Stomach (tissue), 4 donors: ENCODE measurements at regions not wholly inside any gene's neighbourhood (a gene's known extent, or its start where the extent isn't known, plus 50 kb on each side); places are given as distances from the start of the nearest gene placed in this dataset.

ENCODE experiments used
- POLR2A ChIP-seq, 4 donors: fragments of 450-650 bp; IDR thresholded peaks; one replicate each; pipeline ENCODE4 v1.6.1; 2016; ENCODE audit warnings: antibody characterized with exemption in 4 of 4, control low read depth in 2 of 4, mild to moderate bottlenecking in 1 of 4, moderate library complexity in 1 of 4
- TF ChIP-seq, protein P1 (sequence below), 7 experiments: fragments of 450-650 bp in 4 of 7; fragments of 200-600 bp in 3 of 7; sonication (generic) in 3 of 7; IDR thresholded peaks; one replicate each; pipeline ENCODE4 v1.5.1; 2016 to 2019; ENCODE audit warnings: antibody characterized with exemption in 7 of 7, control low read depth in 2 of 7, mild to moderate bottlenecking in 1 of 7

DNA sequence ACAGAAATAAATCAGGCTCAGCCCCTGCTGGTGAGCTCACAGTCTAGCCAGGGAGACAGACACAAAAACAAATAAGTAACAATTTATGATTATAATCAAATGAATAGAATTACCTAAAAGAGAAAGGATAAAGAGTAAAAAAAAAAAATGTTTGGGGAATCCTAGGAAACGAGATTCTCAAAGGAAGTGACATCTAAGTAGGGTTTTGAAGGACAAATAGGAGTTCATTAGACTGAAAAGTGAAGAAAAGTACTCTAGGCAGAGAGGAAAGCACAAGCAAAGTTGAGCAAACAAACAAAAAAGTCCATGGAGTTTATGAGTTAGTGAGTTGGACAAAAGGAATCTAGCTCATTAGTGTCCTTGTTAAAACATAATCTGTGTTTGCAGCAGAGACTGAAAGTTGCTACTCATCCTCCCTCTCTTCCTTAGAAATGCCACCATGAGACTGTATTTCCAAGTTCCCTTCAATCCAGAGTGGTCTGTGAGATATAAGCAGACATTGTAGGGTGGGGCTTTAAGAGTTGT lies 145.6 kb downstream of the SPATA18 start:
- no peak for TF ChIP-seq POLR2A (IDR thresholded peaks at IDR 0.05)
- TF ChIP-seq, protein P1, sequence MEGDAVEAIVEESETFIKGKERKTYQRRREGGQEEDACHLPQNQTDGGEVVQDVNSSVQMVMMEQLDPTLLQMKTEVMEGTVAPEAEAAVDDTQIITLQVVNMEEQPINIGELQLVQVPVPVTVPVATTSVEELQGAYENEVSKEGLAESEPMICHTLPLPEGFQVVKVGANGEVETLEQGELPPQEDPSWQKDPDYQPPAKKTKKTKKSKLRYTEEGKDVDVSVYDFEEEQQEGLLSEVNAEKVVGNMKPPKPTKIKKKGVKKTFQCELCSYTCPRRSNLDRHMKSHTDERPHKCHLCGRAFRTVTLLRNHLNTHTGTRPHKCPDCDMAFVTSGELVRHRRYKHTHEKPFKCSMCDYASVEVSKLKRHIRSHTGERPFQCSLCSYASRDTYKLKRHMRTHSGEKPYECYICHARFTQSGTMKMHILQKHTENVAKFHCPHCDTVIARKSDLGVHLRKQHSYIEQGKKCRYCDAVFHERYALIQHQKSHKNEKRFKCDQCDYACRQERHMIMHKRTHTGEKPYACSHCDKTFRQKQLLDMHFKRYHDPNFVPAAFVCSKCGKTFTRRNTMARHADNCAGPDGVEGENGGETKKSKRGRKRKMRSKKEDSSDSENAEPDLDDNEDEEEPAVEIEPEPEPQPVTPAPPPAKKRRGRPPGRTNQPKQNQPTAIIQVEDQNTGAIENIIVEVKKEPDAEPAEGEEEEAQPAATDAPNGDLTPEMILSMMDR (IDR thresholded peaks at IDR 0.05): no peak
